Endodermal cell (in vitro differentiated cells): ENCODE measurements at regions not wholly inside any gene's neighbourhood (a gene's known extent, or its start where the extent isn't known, plus 50 kb on each side); places are given as distances from the start of the nearest gene placed in this dataset.

Experiments
- DNase-seq: peaks from one replicate; pipeline ENCODE4 v3.0.0-alpha.2; 2017
- H3K27ac ChIP-seq: 2 replicates; pipeline ENCODE4 v1.5.1; 2013; ENCODE audit warnings: mild to moderate bottlenecking, low read depth, low read length, moderate library complexity
- H3K27me3 ChIP-seq: 2 replicates; pipeline ENCODE4 v1.6.1; 2013; ENCODE audit warnings: mild to moderate bottlenecking, low read length, moderate library complexity; ENCODE audit not compliant: insufficient read depth, control insufficient read depth, poor library complexity, severe bottlenecking
- H3K36me3 ChIP-seq: 2 replicates; pipeline ENCODE4 v1.7.0; 2013; ENCODE audit warnings: mild to moderate bottlenecking, low read length, moderate library complexity; ENCODE audit not compliant: control insufficient read depth, insufficient read depth
- H3K4me1 ChIP-seq: one replicate; pipeline ENCODE4 v1.7.0; 2013; ENCODE audit warnings: low read length; ENCODE audit not compliant: control insufficient read depth, insufficient read depth
- H3K4me3 ChIP-seq: 2 replicates; pipeline ENCODE4 v1.5.1; 2013; ENCODE audit warnings: mild to moderate bottlenecking, low read length, moderate library complexity
- H3K9ac ChIP-seq: 2 replicates; pipeline ENCODE4 v1.6.1; 2013; ENCODE audit warnings: mild to moderate bottlenecking, low read length, moderate library complexity; ENCODE audit not compliant: poor library complexity, severe bottlenecking; ENCODE audit errors: extremely low read depth
- H3K9me3 ChIP-seq: 2 replicates; pipeline ENCODE4 v1.6.1; 2013; ENCODE audit warnings: mild to moderate bottlenecking, low read length, moderate library complexity; ENCODE audit not compliant: control insufficient read depth
- H3K27ac Mint-ChIP-seq: 2 replicates; pipeline ENCODE4 v1.8.0; 2020; ENCODE audit warnings: mixed read lengths
- H3K27me3 Mint-ChIP-seq: 2 replicates; pipeline ENCODE4 v1.8.0; 2021; ENCODE audit warnings: mild to moderate bottlenecking, mixed read lengths; ENCODE audit not compliant: insufficient read depth
- H3K36me3 Mint-ChIP-seq: 2 replicates; pipeline ENCODE4 v1.8.0; 2020; ENCODE audit warnings: low read depth, mixed read lengths
- H3K4me1 Mint-ChIP-seq: 2 replicates; pipeline ENCODE4 v1.8.0; 2020; ENCODE audit warnings: mixed read lengths
- H3K4me3 Mint-ChIP-seq: 2 replicates; pipeline ENCODE4 v1.8.0; 2020; ENCODE audit warnings: mild to moderate bottlenecking, moderate library complexity, mixed read lengths
- H3K9me3 Mint-ChIP-seq: 2 replicates; pipeline ENCODE4 v1.8.0; 2020; ENCODE audit warnings: mild to moderate bottlenecking, mixed read lengths
- CTCF ChIP-seq: fragments of 200-600 bp; sonication (generic); conservative IDR thresholded peaks from 2 replicates; pipeline ENCODE4 v1.5.0; 2021; ENCODE audit warnings: antibody characterized with exemption, mild to moderate bottlenecking
- WGBS, 2 experiments: methylation state at CpG; one replicate each; pipeline versions ENCODE4 v1.1.5 to v1.1.7; 2013; ENCODE audit warnings: missing lambda C conversion rate in 2 of 2, mixed read lengths in 1 of 2; ENCODE audit not compliant: insufficient coverage in 1 of 2, insufficient read length in 1 of 2; 5-methylcytosine and 5-hydroxymethylcytosine counted together

GRCh38 chr2:167462379-167462778 is 574.1 kb downstream of the XIRP2 start:
- H3K27me3 Mint-ChIP-seq: no peaks in the 10 kb centered on the region
- 85 to 87% methylated on average over 1 to 3 of the region's 3 CpGs for WGBS, 2 experiments
- H3K27ac Mint-ChIP-seq: no peak overlapping the region
- no peak overlapping the region for H3K27ac ChIP-seq
- H3K4me3 Mint-ChIP-seq: no peak overlapping the region
- no peak for TF ChIP-seq CTCF
- H3K36me3 ChIP-seq: no peaks in the 10 kb centered on the region
- peaks cover 2% of the 10 kb centered on the region for H3K36me3 Mint-ChIP-seq
- H3K27me3 ChIP-seq: no peaks in the 10 kb centered on the region
- H3K4me3 ChIP-seq: no peak overlapping the region
- no peaks in the 10 kb centered on the region for H3K4me1 Mint-ChIP-seq
- DNase-seq: no peak
- H3K9ac ChIP-seq: no peak overlapping the region
- peaks cover 18% of the 10 kb centered on the region for H3K9me3 ChIP-seq
- no peaks in the 10 kb centered on the region for H3K4me1 ChIP-seq
- peaks cover 29% of the 10 kb centered on the region for H3K9me3 Mint-ChIP-seq

GRCh38 chr2:167454036-167454435 is 565.8 kb downstream of the XIRP2 start:
- no peak overlapping the region for H3K9ac ChIP-seq
- H3K27me3 Mint-ChIP-seq: peaks cover 5% of the 10 kb centered on the region
- H3K36me3 ChIP-seq: no peaks in the 10 kb centered on the region
- H3K36me3 Mint-ChIP-seq: peaks cover 8% of the 10 kb centered on the region
- no peak overlapping the region for H3K4me3 Mint-ChIP-seq
- H3K4me1 ChIP-seq: no peaks in the 10 kb centered on the region
- H3K27me3 ChIP-seq: no peaks in the 10 kb centered on the region
- no peak overlapping the region for H3K27ac Mint-ChIP-seq
- DNase-seq: no peak
- H3K27ac ChIP-seq: no peak overlapping the region
- no peak overlapping the region for H3K4me3 ChIP-seq
- peaks cover 42% of the 10 kb centered on the region for H3K9me3 Mint-ChIP-seq
- TF ChIP-seq CTCF: no peak
- H3K4me1 Mint-ChIP-seq: no peaks in the 10 kb centered on the region
- WGBS, 2 experiments: 97% methylated on average over 11 to 13 of the region's 13 CpGs
- peaks cover 25% of the 10 kb centered on the region for H3K9me3 ChIP-seq

GRCh38 chr2:167451496-167452289 is 563.4 kb downstream of the XIRP2 start:
- Histone ChIP-seq H3K36me3 (no peaks in the 10 kb centered on the region), H3K4me1 (no peaks in the 10 kb centered on the region), H3K27ac (no peak overlapping the region), H3K9me3 (peaks cover 40% of the 10 kb centered on the region), H3K9ac (no peak overlapping the region), H3K27me3 (no peaks in the 10 kb centered on the region), H3K4me3 (peak overlapping the region; percentile 38)
- Mint-ChIP-seq H3K36me3 (peaks cover 17% of the 10 kb centered on the region), H3K9me3 (peaks cover 54% of the 10 kb centered on the region), H3K27me3 (peaks cover 5% of the 10 kb centered on the region), H3K4me3 (no peak overlapping the region), H3K27ac (no peak overlapping the region), H3K4me1 (no peaks in the 10 kb centered on the region)
- WGBS, 2 experiments: 86 to 93% methylated on average over 3 to 9 of the region's 9 CpGs
- peak; percentile 50 for DNase-seq
- TF ChIP-seq CTCF: peak; percentile 54
